ENCODE measurements at regions not wholly inside any gene's neighbourhood (a gene's known extent, or its start where the extent isn't known, plus 50 kb on each side); places are given as distances from the start of the nearest gene placed in this dataset.

- TF ChIP-seq POLR2A (IDR thresholded peaks at IDR 0.05; ENCODE audit: low read depth, low read length) (no peak), TAF1 (IDR thresholded peaks at IDR 0.05; ENCODE audit: borderline replicate concordance, low read depth, low read length) (no peak)
Measured at GRCh38 chr3:76501315-76501714, 538.6 kb upstream of the ROBO2 start.

Measured in GM12892 (cell line).